Brain microvascular endothelial cell (primary cell): ENCODE measurements at regions not wholly inside any gene's neighbourhood (a gene's known extent, or its start where the extent isn't known, plus 50 kb on each side); places are given as distances from the start of the nearest gene placed in this dataset.
"Not testable (repeated sequence)": the region's sequence is repeated elsewhere in the genome, so short reads cannot be mapped to it uniquely, and the experiment has no call there.

Experiments
- DNase-seq: peaks from one replicate; pipeline ENCODE4 v3.0.0-alpha.2; 2020
- H3K27ac ChIP-seq: fragments of 250-450 bp; sonication (Bioruptor Pico); 2 replicates; pipeline ENCODE4 v1.5.1; 2020; ENCODE audit warnings: mild to moderate bottlenecking, moderate library complexity
- H3K27me3 ChIP-seq: fragments of 250-450 bp; sonication (Bioruptor Pico); replicated peaks from 2 replicates; pipeline ENCODE4 v1.5.1; 2020; ENCODE audit warnings: mild to moderate bottlenecking
- H3K36me3 ChIP-seq: fragments of 250-450 bp; sonication (Bioruptor Pico); replicated peaks from 2 replicates; pipeline ENCODE4 v1.5.1; 2020; ENCODE audit warnings: mild to moderate bottlenecking
- H3K4me3 ChIP-seq: 2 replicates; pipeline ENCODE4 v1.5.1; 2011; ENCODE audit warnings: low read depth, mild to moderate bottlenecking, control low read depth, low read length, moderate library complexity
- in situ Hi-C: cut with HindIII; loops from 2 replicates; pipeline ENCODE4 v1.10.0; 2017; ENCODE audit warnings: low sequenced_read_pairs, low pct_ligation_motif_present
- TF ChIP-seq, protein P1 (sequence below): IDR thresholded peaks from 2 replicates; pipeline ENCODE4 v1.5.1; 2011; ENCODE audit warnings: low read depth, mild to moderate bottlenecking, moderate library complexity, low read length, control low read depth, inconsistent platforms; ENCODE audit errors: missing control alignments

DNA sequence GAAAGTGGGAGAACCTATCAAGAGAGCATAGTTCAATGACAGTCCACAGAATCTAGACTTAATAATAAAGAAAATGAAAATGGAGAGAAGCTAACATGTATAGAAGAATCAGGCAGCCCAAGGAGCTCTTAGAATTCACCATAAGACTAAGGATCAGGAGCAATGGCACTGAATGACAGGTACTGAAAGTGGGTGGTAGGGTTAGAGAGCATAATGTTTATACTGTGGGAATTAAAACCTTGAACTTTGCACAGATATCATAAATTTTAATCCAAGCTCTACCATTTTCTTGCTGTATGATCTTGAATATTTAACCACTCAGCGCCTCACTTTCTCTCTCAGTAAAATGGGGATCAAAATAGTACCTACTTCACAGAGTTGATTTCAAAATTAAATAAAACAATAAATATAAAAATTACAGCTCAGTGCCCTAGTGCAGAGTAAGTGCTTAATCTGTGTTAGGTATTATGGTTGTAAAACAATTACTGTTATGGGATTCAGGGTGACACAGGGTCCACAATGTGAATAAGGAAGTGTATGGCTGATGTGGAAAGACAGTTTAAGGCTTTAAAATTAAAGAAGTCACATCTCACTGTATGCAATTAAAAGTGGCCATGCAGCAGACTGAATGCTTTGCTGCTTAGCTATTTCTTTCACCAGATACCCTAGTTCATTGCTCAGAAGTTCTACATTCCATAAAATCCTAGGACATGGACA, 319.8 kb downstream of the HINT1 start:
- DNase-seq, result no peak
- H3K36me3 ChIP-seq, result no peaks in the 10 kb centered on the region
- no peaks in the 10 kb centered on the region for H3K27me3 ChIP-seq
- TF ChIP-seq, protein P1, sequence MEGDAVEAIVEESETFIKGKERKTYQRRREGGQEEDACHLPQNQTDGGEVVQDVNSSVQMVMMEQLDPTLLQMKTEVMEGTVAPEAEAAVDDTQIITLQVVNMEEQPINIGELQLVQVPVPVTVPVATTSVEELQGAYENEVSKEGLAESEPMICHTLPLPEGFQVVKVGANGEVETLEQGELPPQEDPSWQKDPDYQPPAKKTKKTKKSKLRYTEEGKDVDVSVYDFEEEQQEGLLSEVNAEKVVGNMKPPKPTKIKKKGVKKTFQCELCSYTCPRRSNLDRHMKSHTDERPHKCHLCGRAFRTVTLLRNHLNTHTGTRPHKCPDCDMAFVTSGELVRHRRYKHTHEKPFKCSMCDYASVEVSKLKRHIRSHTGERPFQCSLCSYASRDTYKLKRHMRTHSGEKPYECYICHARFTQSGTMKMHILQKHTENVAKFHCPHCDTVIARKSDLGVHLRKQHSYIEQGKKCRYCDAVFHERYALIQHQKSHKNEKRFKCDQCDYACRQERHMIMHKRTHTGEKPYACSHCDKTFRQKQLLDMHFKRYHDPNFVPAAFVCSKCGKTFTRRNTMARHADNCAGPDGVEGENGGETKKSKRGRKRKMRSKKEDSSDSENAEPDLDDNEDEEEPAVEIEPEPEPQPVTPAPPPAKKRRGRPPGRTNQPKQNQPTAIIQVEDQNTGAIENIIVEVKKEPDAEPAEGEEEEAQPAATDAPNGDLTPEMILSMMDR, result no peak
- no peak overlapping the region for H3K4me3 ChIP-seq
- H3K27ac ChIP-seq, result no peak overlapping the region
- in situ Hi-C loops, result no loop called here

GRCh38 chr5:130836729-130837649, 328.1 kb downstream of the HINT1 start:
- no peaks in the 10 kb centered on the region for H3K27me3 ChIP-seq
- no peaks in the 10 kb centered on the region for H3K36me3 ChIP-seq
- in situ Hi-C loops, result no loop called here
- TF ChIP-seq, protein P1, result no peak
- no peak overlapping the region for H3K27ac ChIP-seq
- H3K4me3 ChIP-seq, result peak overlapping the region; percentile 12
- no peak for DNase-seq

GRCh38 chr5:130817598-130818384, 347.3 kb downstream of the HINT1 start:
- in situ Hi-C loops, result not testable (repeated sequence)

DNA sequence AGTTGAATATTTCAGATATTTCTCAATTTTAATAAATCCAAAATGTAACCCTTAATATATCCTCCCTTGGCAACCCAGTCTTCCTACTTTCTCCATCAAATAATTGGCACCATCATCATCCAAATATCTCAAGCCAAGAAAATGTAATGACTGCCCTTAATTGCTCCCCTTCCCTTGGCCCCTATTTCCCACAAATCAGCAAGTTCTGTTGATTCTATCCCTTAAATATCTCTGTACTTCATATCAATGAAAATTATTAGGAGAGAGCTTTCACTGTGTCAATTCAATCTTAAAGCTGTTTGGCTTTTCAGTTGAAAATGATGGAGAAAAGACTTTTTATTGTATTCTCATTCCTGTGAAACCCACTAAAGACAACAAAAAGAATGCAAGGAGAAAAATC, 349.8 kb downstream of the HINT1 start:
- no peak for DNase-seq

More at GRCh38 chr5:130817598-130818384, 347.3 kb downstream of the HINT1 start:
- H3K36me3 ChIP-seq, H3K4me3 ChIP-seq, H3K27ac ChIP-seq, DNase-seq, H3K27me3 ChIP-seq: not testable (repeated sequence)

DNA sequence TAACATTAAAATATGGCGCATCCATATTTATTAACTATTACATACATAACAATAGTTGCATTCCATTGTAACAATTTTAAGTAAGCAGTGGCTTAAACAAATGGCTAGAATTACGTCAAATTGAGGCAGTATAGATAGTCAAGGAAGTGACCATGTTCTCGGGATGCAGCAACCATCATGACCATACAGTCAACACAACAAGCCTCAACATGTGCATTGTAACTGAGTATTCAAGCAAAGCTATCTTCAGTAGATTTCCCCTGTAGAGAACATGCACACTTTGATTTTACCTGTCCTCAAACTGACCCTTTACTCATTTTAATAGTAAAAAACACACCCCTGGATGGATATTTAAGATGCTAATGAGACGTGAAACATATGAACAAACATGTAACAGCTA, 356.4 kb downstream of the HINT1 start:
- no peaks in the 10 kb centered on the region for H3K36me3 ChIP-seq
- H3K27ac ChIP-seq, result no peak overlapping the region
- in situ Hi-C loops, result no loop called here
- no peak overlapping the region for H3K4me3 ChIP-seq
- TF ChIP-seq, protein P1, result no peak
- no peak for DNase-seq
- no peaks in the 10 kb centered on the region for H3K27me3 ChIP-seq

More for the DNA sequence above, 349.8 kb downstream of the HINT1 start:
- in situ Hi-C loops, result no loop called here
- H3K36me3 ChIP-seq, result no peaks in the 10 kb centered on the region
- H3K27me3 ChIP-seq, result no peaks in the 10 kb centered on the region
- H3K4me3 ChIP-seq, result no peak overlapping the region
- no peak overlapping the region for H3K27ac ChIP-seq
- TF ChIP-seq, protein P1, result no peak
